Adrenal gland (tissue), 9 donors: ENCODE measurements at regions not wholly inside any gene's neighbourhood (a gene's known extent, or its start where the extent isn't known, plus 50 kb on each side); places are given as distances from the start of the nearest gene placed in this dataset.
A peak's percentile ranks its signal among the peaks of the same experiment; 100 is the strongest.

Experiments used
- DNase-seq, 7 donors: peaks; one replicate each; pipeline ENCODE4 v3.0.0-alpha.2; 2019 to 2020
- H3K27ac ChIP-seq, 5 donors: fragments of 200-600 bp; sonication (generic) in 4 of 5; 1 replicate in 3 of 5; 2 replicates in 2 of 5; pipeline versions ENCODE4 v1.5.1 to v1.8.0; 2016 to 2020; ENCODE audit warnings: mild to moderate bottlenecking in 1 of 5
- H3K27me3 ChIP-seq: fragments of 200-600 bp; 2 replicates; pipeline ENCODE4 v1.8.0; 2021
- H3K36me3 ChIP-seq, 2 donors: fragments of 200-600 bp; replicated peaks in 1 of 2; 1 replicate in 1 of 2; 2 replicates in 1 of 2; pipeline versions ENCODE4 v1.5.1 to v1.8.0; 2018 to 2022
- H3K4me1 ChIP-seq, 2 donors: fragments of 200-600 bp; replicated peaks in 1 of 2; 1 replicate in 1 of 2; 2 replicates in 1 of 2; pipeline versions ENCODE4 v1.5.1 to v1.8.0; 2018 to 2021
- H3K4me3 ChIP-seq, 4 donors: fragments of 200-600 bp; sonication (generic) in 3 of 4; one replicate each; pipeline ENCODE4 v1.5.1; 2016 to 2018
- H3K9me3 ChIP-seq, 3 donors: fragments of 200-600 bp; sonication (generic) in 1 of 3; replicated peaks in 1 of 3; 1 replicate in 2 of 3; 2 replicates in 1 of 3; pipeline versions ENCODE4 v1.5.1 to v1.8.0; 2016 to 2021
- CTCF ChIP-seq, 6 experiments: fragments of 450-650 bp in 4 of 6; fragments of 200-600 bp in 2 of 6; sonication (generic) in 1 of 6; IDR thresholded peaks; 1 replicate in 5 of 6; 2 replicates in 1 of 6; pipeline versions ENCODE4 v1.5.1 to v1.8.0; 2016 to 2021; ENCODE audit warnings: antibody characterized with exemption in 6 of 6, mild to moderate bottlenecking in 2 of 6, moderate library complexity in 1 of 6
- POLR2A ChIP-seq, 2 donors: fragments of 450-650 bp; IDR thresholded peaks; one replicate each; pipeline ENCODE4 v1.6.1; 2017; ENCODE audit warnings: antibody characterized with exemption in 2 of 2, mild to moderate bottlenecking in 2 of 2, moderate library complexity in 1 of 2
- WGBS, 4 donors: extraction: QIAGEN DNeasy Blood & Tissue Kit in 2 of 4; methylation state at CpG; one replicate each; pipeline versions ENCODE4 v1.1.5 to v1.1.7; 2013 to 2017; 5-methylcytosine and 5-hydroxymethylcytosine counted together
- intact Hi-C, 2 donors: fragments of 100-400 bp; cut with DNase I; formaldehyde crosslinking; loops; one replicate each; pipeline versions ENCODE4 v1.14.1 to v1.15.0; 2022 to 2023
- donor health status: healthy with polysubstance abuse.
- donor health status: Bipolar disorder and iron deficiency.
- donor health status: DM: yes; HTN: yes; CAD: no.
- donor health status: DM: no; HTN: no; CAD: no.
- donor health status: DM: no; HTN: no; CAD: no.

GRCh38 chr9:81815781-81816180 is 112.4 kb upstream of the SPATA31D4 start:
- H3K27ac ChIP-seq: no peak overlapping the region
- intact Hi-C loops: no loop called here

GRCh38 chr9:81819155-81819554 is 109.1 kb upstream of the SPATA31D4 start:
- no peak for TF ChIP-seq POLR2A (IDR thresholded peaks at IDR 0.05)
- TF ChIP-seq CTCF (IDR thresholded peaks at IDR 0.05): no peak
- Histone ChIP-seq H3K27ac (no peak overlapping the region), H3K9me3 (no peaks in the 10 kb centered on the region), H3K36me3 (no peaks in the 10 kb centered on the region), H3K4me3 (no peak overlapping the region), H3K4me1 (peaks cover 0 to 8% of the 10 kb centered on the region in 2 donors), H3K27me3 (no peaks in the 10 kb centered on the region)
- intact Hi-C loops: no loop called here
- 81 to 94% (median 88%) methylated on average over 7 of the region's 7 CpGs for WGBS, 4 donors
- no peak for DNase-seq

More at GRCh38 chr9:81815781-81816180, 112.4 kb upstream of the SPATA31D4 start:
- no peaks in the 10 kb centered on the region for H3K27me3 ChIP-seq
- H3K4me3 ChIP-seq: no peak overlapping the region
- DNase-seq: no peak
- H3K9me3 ChIP-seq: no peaks in the 10 kb centered on the region
- WGBS, 4 donors: 94 to 100% (median 97%) methylated on average over 3 of the region's 3 CpGs
- peaks cover 0 to 4% of the 10 kb centered on the region in 2 donors for H3K4me1 ChIP-seq
- no peaks in the 10 kb centered on the region for H3K36me3 ChIP-seq
- TF ChIP-seq POLR2A (IDR thresholded peaks at IDR 0.05): no peak
- no peak for TF ChIP-seq CTCF (IDR thresholded peaks at IDR 0.05)

- Histone ChIP-seq H3K27me3 (no peaks in the 10 kb centered on the region), H3K4me3 (no peak overlapping the region), H3K36me3 (no peaks in the 10 kb centered on the region), H3K4me1 (peaks cover 0 to 4% of the 10 kb centered on the region in 2 donors), H3K9me3 (no peaks in the 10 kb centered on the region), H3K27ac (peak overlapping the region in 1 of 5 donors; percentile 54)
- no peak for TF ChIP-seq CTCF (IDR thresholded peaks at IDR 0.05)
- TF ChIP-seq POLR2A (IDR thresholded peaks at IDR 0.05): no peak
- intact Hi-C loops: no loop called here
- WGBS, 4 donors: 63 to 75% (median 73%) methylated on average over 7 to 8 of the region's 8 CpGs
- DNase-seq: no peak
Observed at GRCh38 chr9:81819859-81820546, 108.2 kb upstream of the SPATA31D4 start.

- Histone ChIP-seq H3K27me3 (no peaks in the 10 kb centered on the region), H3K4me3 (no peak overlapping the region), H3K36me3 (no peaks in the 10 kb centered on the region), H3K9me3 (no peaks in the 10 kb centered on the region), H3K4me1 (peaks cover 0 to 4% of the 10 kb centered on the region in 2 donors), H3K27ac (no peak overlapping the region)
- TF ChIP-seq POLR2A (IDR thresholded peaks at IDR 0.05): no peak
- TF ChIP-seq CTCF (IDR thresholded peaks at IDR 0.05): no peak
- intact Hi-C loops: no loop called here
- WGBS, 4 donors: 85 to 93% (median 89%) methylated on average over 7 of the region's 7 CpGs
- no peak for DNase-seq
Observed at GRCh38 chr9:81822301-81822865, 105.8 kb upstream of the SPATA31D4 start.
